OCI-LY3 (cell line): ENCODE measurements at regions not wholly inside any gene's neighbourhood (a gene's known extent, or its start where the extent isn't known, plus 50 kb on each side); places are given as distances from the start of the nearest gene placed in this dataset.

Source experiments
- H2AFZ ChIP-seq: fragments of 200-600, 300-600 bp; shearing (Covaris generic); 2 replicates; pipeline ENCODE4 v1.6.0; 2014; ENCODE audit warnings: antibody characterized with exemption, low read depth, low read length
- H3K27ac ChIP-seq: fragments of 200-600, 300-600 bp; sonication (generic); 2 replicates; pipeline ENCODE4 v1.5.1; 2014; ENCODE audit warnings: mild to moderate bottlenecking, low read length, moderate library complexity, mixed read lengths
- H3K27me3 ChIP-seq: fragments of 200-600, 300-600 bp; sonication (generic); 2 replicates; pipeline ENCODE4 v1.6.1; 2014; ENCODE audit warnings: low read depth, low read length, mixed read lengths
- H3K36me3 ChIP-seq: fragments of 200-600, 300-600 bp; sonication (generic); replicated peaks from 2 replicates; pipeline ENCODE3; 2014; ENCODE audit warnings: low read depth, low read length, mixed read lengths
- H3K4me1 ChIP-seq: fragments of 300-600, 200-600 bp; sonication (generic); 2 replicates; pipeline ENCODE4 v1.6.1; 2014; ENCODE audit warnings: low read length, mixed read lengths
- H3K4me2 ChIP-seq: fragments of 200-600, 300-600 bp; sonication (generic); 2 replicates; pipeline ENCODE4 v1.6.1; 2014; ENCODE audit warnings: low read length, mixed read lengths
- H3K4me3 ChIP-seq: fragments of 300-600, 200-600 bp; sonication (generic); 2 replicates; pipeline ENCODE4 v1.5.1; 2014; ENCODE audit warnings: antibody characterized with exemption, mild to moderate bottlenecking, low read length, moderate library complexity
- H3K79me2 ChIP-seq: fragments of 300-600, 200-600 bp; shearing (Covaris generic); 2 replicates; pipeline ENCODE4 v1.6.1; 2014; ENCODE audit warnings: mild to moderate bottlenecking, low read length, mixed read lengths
- H3K9ac ChIP-seq: fragments of 300-600, 200-600 bp; shearing (Covaris generic); 2 replicates; pipeline ENCODE4 v1.6.0; 2014; ENCODE audit warnings: mild to moderate bottlenecking, low read length, moderate library complexity
- H3K9me3 ChIP-seq: fragments of 200-600, 300-600 bp; shearing (Covaris generic); 2 replicates; pipeline ENCODE4 v1.6.1; 2014; ENCODE audit warnings: low read length, mixed read lengths; ENCODE audit not compliant: insufficient read depth
- H4K20me1 ChIP-seq: fragments of 200-600, 300-600 bp; sonication (generic); 2 replicates; pipeline ENCODE4 v1.6.1; 2016; ENCODE audit warnings: low read length, mixed read lengths; ENCODE audit not compliant: insufficient read depth
- EZH2phosphoT487 ChIP-seq: fragments of 200-600 bp; shearing (Covaris generic); IDR thresholded peaks from 2 replicates; pipeline ENCODE4 v1.6.1; 2018; ENCODE audit warnings: antibody characterized with exemption, mixed run types, low read depth
- TF ChIP-seq, protein P1 (sequence below): fragments of 200-600, 300-600 bp; sonication (generic); IDR thresholded peaks from 2 replicates; pipeline ENCODE4 v1.5.1; 2014; ENCODE audit warnings: antibody characterized with exemption, low read length, low read depth

DNA sequence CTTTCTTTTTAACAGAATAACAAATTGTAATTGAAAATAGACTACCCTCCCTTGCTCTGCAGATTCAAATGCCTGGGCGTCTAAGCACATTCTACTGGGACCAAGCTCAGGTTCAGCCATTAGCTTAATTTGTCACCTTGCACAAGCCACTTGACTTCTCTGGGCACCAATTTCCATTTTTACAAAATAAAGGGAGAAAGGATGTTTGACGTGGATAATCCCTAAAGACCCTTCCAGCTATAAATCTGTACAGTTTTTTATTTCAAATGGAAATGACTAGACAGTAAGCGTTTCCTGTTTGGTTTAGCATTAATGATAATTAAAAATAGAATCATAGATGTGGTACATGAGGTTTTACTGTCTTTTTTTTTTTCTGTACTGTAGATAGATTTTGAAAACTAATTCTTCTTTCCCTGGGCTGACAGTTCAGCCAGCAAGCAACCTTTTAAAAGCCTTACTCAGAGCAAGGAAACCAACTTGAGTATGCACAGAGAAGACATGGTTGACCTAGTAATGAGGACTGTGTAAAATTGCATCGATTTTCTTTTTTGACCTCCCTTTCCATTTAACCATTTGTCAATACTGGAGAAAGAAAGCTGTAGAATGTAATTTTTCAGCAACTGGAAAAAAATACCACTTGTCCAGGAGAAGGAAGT is 1329.5 kb upstream of the CDH8 start:
- Histone ChIP-seq H2AFZ (no peak overlapping the region), H4K20me1 (no peaks in the 10 kb centered on the region; the same call in 1 of the 2 replicates), H3K27me3 (no peaks in the 10 kb centered on the region), H3K9me3 (no peaks in the 10 kb centered on the region), H3K27ac (no peak overlapping the region), H3K36me3 (no peaks in the 10 kb centered on the region), H3K4me2 (no peak overlapping the region), H3K4me3 (no peak overlapping the region), H3K9ac (no peak overlapping the region), H3K79me2 (no peaks in the 10 kb centered on the region), H3K4me1 (no peaks in the 10 kb centered on the region)
- TF ChIP-seq EZH2phosphoT487, result no peak

GRCh38 chr16:63363738-63364137 is 1327.5 kb upstream of the CDH8 start:
- Histone ChIP-seq H3K4me1 (no peaks in the 10 kb centered on the region), H4K20me1 (no peaks in the 10 kb centered on the region; the same call in 1 of the 2 replicates), H3K79me2 (no peaks in the 10 kb centered on the region), H3K4me2 (no peak overlapping the region), H3K27ac (no peak overlapping the region), H3K9ac (no peak overlapping the region), H3K9me3 (no peaks in the 10 kb centered on the region), H3K27me3 (no peaks in the 10 kb centered on the region), H3K4me3 (no peak overlapping the region), H3K36me3 (no peaks in the 10 kb centered on the region), H2AFZ (no peak overlapping the region)
- TF ChIP-seq, protein P1, sequence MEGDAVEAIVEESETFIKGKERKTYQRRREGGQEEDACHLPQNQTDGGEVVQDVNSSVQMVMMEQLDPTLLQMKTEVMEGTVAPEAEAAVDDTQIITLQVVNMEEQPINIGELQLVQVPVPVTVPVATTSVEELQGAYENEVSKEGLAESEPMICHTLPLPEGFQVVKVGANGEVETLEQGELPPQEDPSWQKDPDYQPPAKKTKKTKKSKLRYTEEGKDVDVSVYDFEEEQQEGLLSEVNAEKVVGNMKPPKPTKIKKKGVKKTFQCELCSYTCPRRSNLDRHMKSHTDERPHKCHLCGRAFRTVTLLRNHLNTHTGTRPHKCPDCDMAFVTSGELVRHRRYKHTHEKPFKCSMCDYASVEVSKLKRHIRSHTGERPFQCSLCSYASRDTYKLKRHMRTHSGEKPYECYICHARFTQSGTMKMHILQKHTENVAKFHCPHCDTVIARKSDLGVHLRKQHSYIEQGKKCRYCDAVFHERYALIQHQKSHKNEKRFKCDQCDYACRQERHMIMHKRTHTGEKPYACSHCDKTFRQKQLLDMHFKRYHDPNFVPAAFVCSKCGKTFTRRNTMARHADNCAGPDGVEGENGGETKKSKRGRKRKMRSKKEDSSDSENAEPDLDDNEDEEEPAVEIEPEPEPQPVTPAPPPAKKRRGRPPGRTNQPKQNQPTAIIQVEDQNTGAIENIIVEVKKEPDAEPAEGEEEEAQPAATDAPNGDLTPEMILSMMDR, result no peak
- TF ChIP-seq EZH2phosphoT487, result no peak

GRCh38 chr16:63361032-63361624 is 1324.9 kb upstream of the CDH8 start:
- Histone ChIP-seq H3K9me3 (no peaks in the 10 kb centered on the region), H3K27me3 (no peaks in the 10 kb centered on the region), H3K9ac (no peak overlapping the region), H3K4me3 (no peak overlapping the region), H4K20me1 (no peaks in the 10 kb centered on the region), H3K79me2 (no peaks in the 10 kb centered on the region), H3K27ac (no peak overlapping the region), H3K4me2 (no peak overlapping the region), H3K4me1 (no peaks in the 10 kb centered on the region), H2AFZ (no peak overlapping the region), H3K36me3 (no peaks in the 10 kb centered on the region)
- TF ChIP-seq, protein P1, result peak; percentile 83
- TF ChIP-seq EZH2phosphoT487, result no peak

- Histone ChIP-seq H3K4me3 (no peak overlapping the region), H4K20me1 (no peaks in the 10 kb centered on the region), H3K9me3 (no peaks in the 10 kb centered on the region), H3K27me3 (no peaks in the 10 kb centered on the region), H3K79me2 (no peaks in the 10 kb centered on the region), H3K36me3 (no peaks in the 10 kb centered on the region), H3K4me2 (no peak overlapping the region), H3K27ac (no peak overlapping the region), H2AFZ (no peak overlapping the region), H3K4me1 (no peaks in the 10 kb centered on the region), H3K9ac (no peak overlapping the region)
- TF ChIP-seq, protein P1, result no peak
- no peak for TF ChIP-seq EZH2phosphoT487
Observed at GRCh38 chr16:63349961-63350360, 1313.7 kb upstream of the CDH8 start.
